GM21360 (cell line): ENCODE measurements at regions not wholly inside any gene's neighbourhood (a gene's known extent, or its start where the extent isn't known, plus 50 kb on each side); places are given as distances from the start of the nearest gene placed in this dataset.
"Not testable (repeated sequence)": the region's sequence is repeated elsewhere in the genome, so short reads cannot be mapped to it uniquely, and the experiment has no call there.

ENCODE experiments used
- ATAC-seq: cut with Tn5 transposase; IDR thresholded peaks from one replicate; pipeline ENCODE4 v1.9.1; 2021; ENCODE audit warnings: mild to moderate bottlenecking, moderate library complexity; ENCODE audit not compliant: unreplicated experiment

GRCh38 chr1:4133297-4133938 lies 233.3 kb upstream of the C1orf174 start:
- no peak for ATAC-seq

GRCh38 chr1:4133939-4134321 lies 233.9 kb upstream of the C1orf174 start:
- ATAC-seq, result no peak

- ATAC-seq, result not testable (repeated sequence)
These were observed 235.8 kb upstream of the C1orf174 start for GRCh38 chr1:4135853-4136252.

GRCh38 chr1:4137621-4138415 lies 237.7 kb upstream of the C1orf174 start:
- no peak for ATAC-seq

GRCh38 chr1:4139646-4140045 lies 239.6 kb upstream of the C1orf174 start:
- ATAC-seq, result no peak

GRCh38 chr1:4140241-4140640 lies 240.2 kb upstream of the C1orf174 start:
- no peak for ATAC-seq

GRCh38 chr1:4140821-4141220 lies 240.7 kb upstream of the C1orf174 start:
- no peak for ATAC-seq

- no peak for ATAC-seq
These were observed 244.4 kb upstream of the C1orf174 start for GRCh38 chr1:4144349-4144971.

- ATAC-seq, result no peak
These were observed 246.0 kb upstream of the C1orf174 start for GRCh38 chr1:4146101-4146500.

- ATAC-seq, result no peak
These were observed 246.5 kb upstream of the C1orf174 start for GRCh38 chr1:4146614-4147013.

- no peak for ATAC-seq
These were observed 247.4 kb upstream of the C1orf174 start for GRCh38 chr1:4147509-4147908.

GRCh38 chr1:4149281-4149680 lies 249.2 kb upstream of the C1orf174 start:
- no peak for ATAC-seq

- no peak for ATAC-seq
These were observed 249.8 kb upstream of the C1orf174 start for GRCh38 chr1:4149831-4150230.

- ATAC-seq, result no peak
These were observed 250.2 kb upstream of the C1orf174 start for GRCh38 chr1:4150262-4150661.

- ATAC-seq, result no peak
These were observed 252.2 kb upstream of the C1orf174 start for GRCh38 chr1:4152266-4152665.

- ATAC-seq, result no peak
These were observed 253.5 kb upstream of the C1orf174 start for GRCh38 chr1:4153571-4153970.

GRCh38 chr1:4156241-4156973 lies 256.3 kb upstream of the C1orf174 start:
- no peak for ATAC-seq

GRCh38 chr1:4160181-4160580 lies 260.1 kb upstream of the C1orf174 start:
- ATAC-seq, result no peak

- ATAC-seq, result no peak
These were observed 261.4 kb upstream of the C1orf174 start for GRCh38 chr1:4161366-4162006.

- no peak for ATAC-seq
These were observed 264.9 kb upstream of the C1orf174 start for GRCh38 chr1:4164965-4165364.
